Lower leg skin (tissue), 3 donors: ENCODE measurements at regions not wholly inside any gene's neighbourhood (a gene's known extent, or its start where the extent isn't known, plus 50 kb on each side); places are given as distances from the start of the nearest gene placed in this dataset.

Source experiments
- POLR2A ChIP-seq, 2 donors: fragments of 450-650 bp; IDR thresholded peaks; one replicate each; pipeline ENCODE4 v1.6.1; 2016 to 2017; ENCODE audit warnings: antibody characterized with exemption in 2 of 2, mild to moderate bottlenecking in 1 of 2, moderate library complexity in 1 of 2
- TF ChIP-seq, protein P1 (sequence below), 3 donors: fragments of 450-650 bp; IDR thresholded peaks; one replicate each; pipeline ENCODE4 v1.5.1; 2016; ENCODE audit warnings: antibody characterized with exemption in 3 of 3, mild to moderate bottlenecking in 3 of 3, moderate library complexity in 2 of 3

DNA sequence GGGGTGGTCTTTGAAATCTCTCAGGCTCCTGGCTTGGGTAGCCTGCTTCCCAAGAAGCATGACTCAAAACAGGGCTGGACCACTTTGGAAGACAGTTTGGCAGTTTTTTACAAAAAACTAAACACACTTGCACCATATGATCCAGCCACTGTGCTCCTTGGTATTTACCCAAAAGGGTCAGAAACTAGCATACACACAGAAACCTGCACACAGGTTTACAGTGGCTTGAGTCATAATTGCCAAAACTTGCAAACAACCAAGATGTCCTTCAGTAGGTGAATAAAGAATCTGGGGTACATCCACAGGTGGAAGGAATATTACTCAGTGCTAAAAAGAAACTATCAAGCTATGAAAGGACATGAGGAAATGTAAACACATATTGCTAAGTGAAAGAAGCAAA, 323.2 kb upstream of the CDH5 start:
- TF ChIP-seq, protein P1, sequence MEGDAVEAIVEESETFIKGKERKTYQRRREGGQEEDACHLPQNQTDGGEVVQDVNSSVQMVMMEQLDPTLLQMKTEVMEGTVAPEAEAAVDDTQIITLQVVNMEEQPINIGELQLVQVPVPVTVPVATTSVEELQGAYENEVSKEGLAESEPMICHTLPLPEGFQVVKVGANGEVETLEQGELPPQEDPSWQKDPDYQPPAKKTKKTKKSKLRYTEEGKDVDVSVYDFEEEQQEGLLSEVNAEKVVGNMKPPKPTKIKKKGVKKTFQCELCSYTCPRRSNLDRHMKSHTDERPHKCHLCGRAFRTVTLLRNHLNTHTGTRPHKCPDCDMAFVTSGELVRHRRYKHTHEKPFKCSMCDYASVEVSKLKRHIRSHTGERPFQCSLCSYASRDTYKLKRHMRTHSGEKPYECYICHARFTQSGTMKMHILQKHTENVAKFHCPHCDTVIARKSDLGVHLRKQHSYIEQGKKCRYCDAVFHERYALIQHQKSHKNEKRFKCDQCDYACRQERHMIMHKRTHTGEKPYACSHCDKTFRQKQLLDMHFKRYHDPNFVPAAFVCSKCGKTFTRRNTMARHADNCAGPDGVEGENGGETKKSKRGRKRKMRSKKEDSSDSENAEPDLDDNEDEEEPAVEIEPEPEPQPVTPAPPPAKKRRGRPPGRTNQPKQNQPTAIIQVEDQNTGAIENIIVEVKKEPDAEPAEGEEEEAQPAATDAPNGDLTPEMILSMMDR (IDR thresholded peaks at IDR 0.05), result no peak
- TF ChIP-seq POLR2A (IDR thresholded peaks at IDR 0.05), result no peak
